MM.1S (cell line): ENCODE measurements at regions not wholly inside any gene's neighbourhood (a gene's known extent, or its start where the extent isn't known, plus 50 kb on each side); places are given as distances from the start of the nearest gene placed in this dataset.

Experiments used
- DNase-seq: peaks from one replicate; pipeline ENCODE4 v3.0.0-alpha.2; 2015
- H2AFZ ChIP-seq: fragments of 300-600 bp; sonication (generic); 2 replicates; pipeline ENCODE4 v1.6.0; 2016; ENCODE audit warnings: antibody characterized with exemption, low read length
- H3F3A ChIP-seq: fragments of 300-600 bp; sonication (generic); 2 replicates; pipeline ENCODE4 v1.6.1; 2016; ENCODE audit warnings: mild to moderate bottlenecking, antibody characterized with exemption, low read length, moderate library complexity, mixed read lengths; ENCODE audit not compliant: insufficient read depth
- H3K27ac ChIP-seq: fragments of 300-600 bp; sonication (generic); 2 replicates; pipeline ENCODE4 v1.5.1; 2016; ENCODE audit warnings: mild to moderate bottlenecking, low read length
- H3K27me3 ChIP-seq: fragments of 300-600 bp; sonication (generic); replicated peaks from 2 replicates; pipeline ENCODE4 v1.6.0; 2016; ENCODE audit warnings: low read length; ENCODE audit not compliant: insufficient read depth
- H3K36me3 ChIP-seq: fragments of 300-600 bp; sonication (generic); replicated peaks from 2 replicates; pipeline ENCODE4 v1.6.1; 2016; ENCODE audit warnings: mild to moderate bottlenecking, low read length, mixed read lengths; ENCODE audit not compliant: insufficient read depth
- H3K4me1 ChIP-seq: fragments of 300-600 bp; sonication (generic); 2 replicates; pipeline ENCODE4 v1.6.1; 2016; ENCODE audit warnings: low read length, mixed read lengths
- H3K4me2 ChIP-seq: fragments of 300-600 bp; sonication (generic); 2 replicates; pipeline ENCODE4 v1.6.0; 2016; ENCODE audit warnings: low read depth, low read length
- H3K4me3 ChIP-seq: fragments of 300-600 bp; sonication (generic); 2 replicates; pipeline ENCODE4 v1.5.1; 2016; ENCODE audit warnings: low read length, mixed read lengths
- H3K79me2 ChIP-seq: fragments of 300-600 bp; sonication (generic); 2 replicates; pipeline ENCODE4 v1.6.1; 2016; ENCODE audit warnings: mixed run types, low read length, mixed read lengths
- H3K9ac ChIP-seq: fragments of 300-600 bp; sonication (generic); 2 replicates; pipeline ENCODE4 v1.6.1; 2016; ENCODE audit warnings: low read length, mixed read lengths
- H3K9me2 ChIP-seq: fragments of 300-600 bp; sonication (generic); replicated peaks from 2 replicates; pipeline ENCODE4 v1.6.1; 2016; ENCODE audit warnings: mild to moderate bottlenecking, low read length, mixed read lengths; ENCODE audit not compliant: insufficient read depth
- H3K9me3 ChIP-seq: fragments of 300-600 bp; sonication (generic); replicated peaks from 2 replicates; pipeline ENCODE4 v1.6.1; 2016; ENCODE audit warnings: mild to moderate bottlenecking, low read length, mixed read lengths; ENCODE audit not compliant: insufficient read depth
- H4K20me1 ChIP-seq: fragments of 300-600 bp; sonication (generic); 2 replicates; pipeline ENCODE4 v1.6.1; 2016; ENCODE audit warnings: mild to moderate bottlenecking, low read length, moderate library complexity, mixed read lengths; ENCODE audit not compliant: insufficient read depth
- EZH2 ChIP-seq: fragments of 300-600 bp; sonication (generic); optimal IDR thresholded peaks from 2 replicates; pipeline ENCODE3; 2017; ENCODE audit warnings: low read depth, mild to moderate bottlenecking, antibody characterized with exemption, low read length, mixed read lengths
- EZH2phosphoT487 ChIP-seq: fragments of 300-600 bp; sonication (generic); IDR thresholded peaks from 2 replicates; pipeline ENCODE4 v1.6.1; 2018; ENCODE audit warnings: antibody characterized with exemption, low read length
- TF ChIP-seq, protein P1 (sequence below): fragments of 300-600 bp; sonication (generic); IDR thresholded peaks from 2 replicates; pipeline ENCODE4 v1.5.1; 2016; ENCODE audit warnings: antibody characterized with exemption, low read length, mixed read lengths

DNA sequence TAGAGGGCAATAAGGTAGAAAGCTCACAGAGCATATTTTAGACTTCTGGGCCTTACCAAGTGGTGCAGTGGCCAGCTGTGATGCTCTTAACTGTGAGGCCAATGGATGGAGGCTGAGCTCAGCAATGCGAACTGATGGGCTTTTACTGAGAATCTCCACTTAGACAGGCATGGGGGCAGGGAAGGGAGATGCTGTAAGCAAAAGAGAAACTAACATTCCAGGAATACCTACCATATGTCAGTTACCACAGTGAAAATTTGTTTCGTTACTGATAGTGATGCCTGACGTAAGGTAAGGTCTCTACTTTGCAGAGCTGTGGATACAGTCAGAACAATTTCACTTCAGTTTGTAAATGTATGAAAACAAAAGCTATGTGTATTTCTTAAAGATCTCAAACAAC is 250.6 kb upstream of the ZFHX3 start:
- no peak overlapping the region for H3K27ac ChIP-seq
- no peaks in the 10 kb centered on the region for H3K9me2 ChIP-seq
- peak; percentile 19 for DNase-seq
- H3K27me3 ChIP-seq: no peaks in the 10 kb centered on the region
- no peak overlapping the region for H3K9ac ChIP-seq
- no peaks in the 10 kb centered on the region for H4K20me1 ChIP-seq
- H3K4me3 ChIP-seq: no peak overlapping the region
- H3K9me3 ChIP-seq: no peaks in the 10 kb centered on the region
- H3K4me1 ChIP-seq: no peaks in the 10 kb centered on the region
- no peak for TF ChIP-seq EZH2
- TF ChIP-seq, protein P1, sequence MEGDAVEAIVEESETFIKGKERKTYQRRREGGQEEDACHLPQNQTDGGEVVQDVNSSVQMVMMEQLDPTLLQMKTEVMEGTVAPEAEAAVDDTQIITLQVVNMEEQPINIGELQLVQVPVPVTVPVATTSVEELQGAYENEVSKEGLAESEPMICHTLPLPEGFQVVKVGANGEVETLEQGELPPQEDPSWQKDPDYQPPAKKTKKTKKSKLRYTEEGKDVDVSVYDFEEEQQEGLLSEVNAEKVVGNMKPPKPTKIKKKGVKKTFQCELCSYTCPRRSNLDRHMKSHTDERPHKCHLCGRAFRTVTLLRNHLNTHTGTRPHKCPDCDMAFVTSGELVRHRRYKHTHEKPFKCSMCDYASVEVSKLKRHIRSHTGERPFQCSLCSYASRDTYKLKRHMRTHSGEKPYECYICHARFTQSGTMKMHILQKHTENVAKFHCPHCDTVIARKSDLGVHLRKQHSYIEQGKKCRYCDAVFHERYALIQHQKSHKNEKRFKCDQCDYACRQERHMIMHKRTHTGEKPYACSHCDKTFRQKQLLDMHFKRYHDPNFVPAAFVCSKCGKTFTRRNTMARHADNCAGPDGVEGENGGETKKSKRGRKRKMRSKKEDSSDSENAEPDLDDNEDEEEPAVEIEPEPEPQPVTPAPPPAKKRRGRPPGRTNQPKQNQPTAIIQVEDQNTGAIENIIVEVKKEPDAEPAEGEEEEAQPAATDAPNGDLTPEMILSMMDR: no peak
- H2AFZ ChIP-seq: no peak overlapping the region
- H3K4me2 ChIP-seq: no peak overlapping the region
- H3F3A ChIP-seq: no peaks in the 10 kb centered on the region
- no peaks in the 10 kb centered on the region for H3K79me2 ChIP-seq
- no peaks in the 10 kb centered on the region for H3K36me3 ChIP-seq

DNA sequence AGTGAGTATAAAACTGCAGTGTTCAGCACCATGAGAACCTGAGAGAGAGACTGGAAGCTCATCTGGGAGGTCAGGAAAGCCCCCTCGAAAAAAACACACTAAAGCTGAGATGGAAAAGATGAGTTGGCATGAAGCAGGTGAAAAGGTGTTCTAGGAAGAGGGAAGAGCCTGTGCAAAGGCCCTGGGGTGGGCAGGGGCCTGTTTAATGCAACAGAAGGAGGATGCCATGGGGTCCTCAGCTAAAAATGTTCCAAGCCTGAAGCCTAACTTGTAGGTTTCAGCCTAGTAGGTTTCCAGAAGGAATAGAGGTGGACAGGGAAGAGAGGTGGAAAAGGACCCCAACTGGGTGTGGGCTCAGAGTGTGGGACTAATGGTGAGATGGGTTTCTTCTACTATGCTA is 242.3 kb upstream of the ZFHX3 start:
- no peak for DNase-seq
- Histone ChIP-seq H4K20me1 (no peaks in the 10 kb centered on the region), H3K79me2 (no peaks in the 10 kb centered on the region), H3K9me3 (no peaks in the 10 kb centered on the region), H3K27ac (no peak overlapping the region), H3K9ac (no peak overlapping the region), H3K9me2 (no peaks in the 10 kb centered on the region), H3K4me3 (no peak overlapping the region), H3K36me3 (no peaks in the 10 kb centered on the region), H3K4me1 (no peaks in the 10 kb centered on the region), H2AFZ (no peak overlapping the region), H3K27me3 (no peaks in the 10 kb centered on the region), H3F3A (no peaks in the 10 kb centered on the region), H3K4me2 (no peak overlapping the region)
- TF ChIP-seq, protein P1: no peak
- TF ChIP-seq EZH2phosphoT487 (no peak), EZH2 (no peak)

DNA sequence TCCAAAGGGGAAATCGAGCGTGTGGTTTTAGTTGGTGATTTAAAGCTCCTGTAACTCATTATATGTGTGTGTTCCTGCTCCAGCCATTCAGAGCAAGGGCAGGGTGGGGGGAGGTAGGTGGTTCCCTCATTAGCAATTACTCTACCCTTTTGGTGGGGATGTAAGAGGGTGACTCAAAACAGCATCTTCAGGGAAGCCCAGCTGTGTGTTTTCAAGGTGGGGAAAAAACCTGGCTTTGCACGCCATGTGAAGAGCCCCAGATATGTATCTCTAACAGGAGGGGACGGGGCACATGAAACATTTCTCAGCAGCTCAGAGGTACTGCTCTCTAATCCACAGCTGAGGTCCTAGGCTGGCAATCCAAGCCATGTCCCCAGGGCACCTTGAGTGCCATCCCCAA is 241.3 kb upstream of the ZFHX3 start:
- Histone ChIP-seq H3K4me3 (no peak overlapping the region), H3K4me1 (no peaks in the 10 kb centered on the region), H3K9ac (no peak overlapping the region), H3K9me2 (no peaks in the 10 kb centered on the region), H3K36me3 (no peaks in the 10 kb centered on the region), H3K79me2 (no peaks in the 10 kb centered on the region), H4K20me1 (no peaks in the 10 kb centered on the region), H3K27me3 (no peaks in the 10 kb centered on the region), H3F3A (no peaks in the 10 kb centered on the region), H3K4me2 (no peak overlapping the region), H3K9me3 (no peaks in the 10 kb centered on the region), H2AFZ (no peak overlapping the region), H3K27ac (no peak overlapping the region)
- no peak for DNase-seq
- TF ChIP-seq EZH2phosphoT487 (no peak), EZH2 (no peak)
- TF ChIP-seq, protein P1: no peak

DNA sequence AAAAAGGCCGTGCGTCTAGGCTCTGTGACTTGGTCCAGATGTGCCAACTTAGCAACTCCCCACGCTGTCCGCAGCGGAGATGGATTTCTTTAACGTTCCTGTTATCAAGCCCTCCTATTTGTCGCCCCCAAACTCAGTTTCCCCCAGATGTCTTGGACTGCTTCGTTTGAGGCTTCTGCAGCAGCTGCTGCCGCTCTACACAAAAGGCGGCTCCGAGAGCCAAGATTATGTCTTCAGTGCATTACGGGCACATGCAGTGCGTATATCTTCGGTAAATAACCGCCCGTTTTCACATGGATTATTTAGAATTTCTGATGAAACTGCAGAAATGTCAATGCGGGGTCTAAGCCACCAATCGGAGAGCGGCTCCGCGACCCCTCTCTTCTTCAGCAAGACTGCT is 240.6 kb upstream of the ZFHX3 start:
- Histone ChIP-seq H4K20me1 (no peaks in the 10 kb centered on the region), H3K9me3 (no peaks in the 10 kb centered on the region), H3K36me3 (no peaks in the 10 kb centered on the region), H3F3A (no peaks in the 10 kb centered on the region), H3K27me3 (no peaks in the 10 kb centered on the region), H3K79me2 (no peaks in the 10 kb centered on the region), H2AFZ (no peak overlapping the region), H3K9ac (no peak overlapping the region), H3K4me3 (no peak overlapping the region), H3K4me2 (no peak overlapping the region), H3K27ac (no peak overlapping the region), H3K9me2 (no peaks in the 10 kb centered on the region), H3K4me1 (no peaks in the 10 kb centered on the region)
- TF ChIP-seq, protein P1: no peak
- TF ChIP-seq EZH2 (no peak), EZH2phosphoT487 (no peak)
- no peak for DNase-seq
